NOMO-1 (cell line): ENCODE measurements at regions not wholly inside any gene's neighbourhood (a gene's known extent, or its start where the extent isn't known, plus 50 kb on each side); places are given as distances from the start of the nearest gene placed in this dataset.

Source experiments
- DNase-seq, 2 experiments: peaks; one replicate each; lab custom pipeline; 2025; ENCODE audit not compliant: unreplicated experiment in 2 of 2; lab: John Stamatoyannopoulos, UW

- DNase-seq = no peak
These were observed 60.7 kb upstream of the CDC42BPA start for GRCh38 chr1:227378871-227379554.

DNA sequence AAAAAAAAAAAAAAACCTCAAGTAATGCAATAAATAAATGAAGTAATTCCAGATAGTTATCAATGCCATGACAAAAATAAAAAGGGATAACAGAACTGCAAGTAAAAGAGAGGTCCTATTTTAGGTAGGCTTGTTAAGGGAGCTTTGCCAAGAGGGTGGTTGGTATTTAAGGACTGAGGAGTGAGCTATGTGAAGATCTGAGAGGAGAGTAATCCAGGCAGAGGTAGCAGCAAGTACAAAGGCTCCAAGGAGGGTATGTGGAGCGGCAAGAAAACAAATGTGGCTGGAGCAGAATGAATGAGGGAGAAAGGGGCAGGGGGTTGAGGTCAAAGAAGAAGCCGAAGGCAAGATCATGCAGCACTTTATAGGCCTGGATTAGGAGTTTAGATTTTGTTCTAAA lies 59.9 kb upstream of the CDC42BPA start:
- DNase-seq = no peak

GRCh38 chr1:227374846-227375245 lies 56.6 kb upstream of the CDC42BPA start:
- no peak for DNase-seq

DNA sequence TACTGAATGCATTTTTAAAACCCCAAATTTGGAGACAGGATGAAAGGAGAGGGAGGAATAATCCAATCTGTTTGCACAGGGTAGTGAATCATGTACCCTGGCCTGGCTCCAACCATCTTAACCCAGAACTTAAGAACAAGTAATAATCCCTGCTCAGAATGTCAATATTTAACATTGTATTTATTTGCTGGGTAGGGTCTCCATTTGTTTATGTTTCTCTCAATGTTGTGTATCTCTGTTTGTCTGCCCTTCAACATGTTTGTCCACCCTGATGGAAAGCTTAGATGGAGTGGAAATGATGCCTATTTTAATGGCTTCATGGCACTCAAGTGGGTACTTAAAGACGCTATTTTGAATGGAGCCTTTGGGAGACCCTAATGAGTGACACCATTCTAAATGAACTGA lies 54.4 kb upstream of the CDC42BPA start:
- DNase-seq = no peak

GRCh38 chr1:227370533-227371254 lies 52.4 kb upstream of the CDC42BPA start:
- DNase-seq = no peak

DNA sequence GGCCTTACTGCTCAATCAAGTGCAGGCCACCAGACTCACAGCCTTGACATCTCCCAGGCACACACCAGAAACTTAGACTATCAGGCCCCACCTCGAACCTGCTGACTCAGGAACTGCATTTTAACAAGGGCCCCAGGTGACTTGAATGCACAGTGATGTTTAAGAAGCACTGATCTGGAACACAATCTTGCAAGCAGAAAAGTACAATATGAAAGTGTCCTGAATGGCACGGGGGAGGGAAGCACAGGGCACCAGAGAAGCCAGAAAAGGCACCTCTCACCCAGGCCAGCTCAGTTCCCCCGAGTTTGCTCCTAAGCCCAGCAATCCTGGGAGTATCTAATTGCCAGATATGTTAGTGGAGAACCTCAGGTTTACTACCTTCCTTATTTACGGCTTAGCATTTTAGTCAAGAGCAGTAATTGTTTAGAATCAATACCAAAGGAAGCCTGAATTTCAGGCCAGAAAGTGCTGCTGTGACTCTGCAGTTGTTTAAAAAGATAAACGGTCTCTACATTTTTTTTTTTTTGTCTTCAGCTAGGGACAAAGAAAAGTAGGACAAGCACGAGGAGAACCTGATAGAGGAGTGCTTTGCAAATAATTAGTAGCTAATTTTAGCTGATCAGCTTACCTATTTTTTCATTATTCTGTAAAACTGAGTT lies 50.9 kb upstream of the CDC42BPA start:
- DNase-seq = no peak
